NK-92 treated with Interleukin-12 subunit alpha and Interleukin-12 subunit beta, amount 100 ng/mL, for 24 hours (cell line): ENCODE measurements at regions not wholly inside any gene's neighbourhood (a gene's known extent, or its start where the extent isn't known, plus 50 kb on each side); places are given as distances from the start of the nearest gene placed in this dataset.
"Not testable (repeated sequence)": the region's sequence is repeated elsewhere in the genome, so short reads cannot be mapped to it uniquely, and the experiment has no call there.

Experiments used
- DNase-seq: peaks from one replicate; lab custom pipeline; 2025; lab: John Stamatoyannopoulos, UW

DNA sequence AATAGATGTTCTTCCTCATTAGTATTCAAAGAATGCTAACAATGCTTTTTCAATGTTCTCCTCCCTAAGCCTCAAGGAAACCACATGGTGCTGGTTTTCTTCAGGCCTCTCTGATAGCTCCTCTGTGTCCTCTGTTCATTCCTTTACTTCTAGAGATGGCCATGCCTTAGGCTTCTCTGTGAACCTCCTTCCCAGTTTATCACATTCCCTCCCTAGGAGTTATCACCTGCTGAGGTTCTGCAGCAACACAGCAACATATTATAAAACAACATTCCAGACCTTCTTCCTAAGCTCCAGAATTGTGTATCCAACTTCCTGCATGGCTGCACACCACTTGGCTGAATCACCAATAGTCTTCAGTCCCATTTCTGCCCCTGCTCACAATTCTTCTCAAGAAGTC, 325.5 kb downstream of the IRS1 start:
- DNase-seq = no peak

DNA sequence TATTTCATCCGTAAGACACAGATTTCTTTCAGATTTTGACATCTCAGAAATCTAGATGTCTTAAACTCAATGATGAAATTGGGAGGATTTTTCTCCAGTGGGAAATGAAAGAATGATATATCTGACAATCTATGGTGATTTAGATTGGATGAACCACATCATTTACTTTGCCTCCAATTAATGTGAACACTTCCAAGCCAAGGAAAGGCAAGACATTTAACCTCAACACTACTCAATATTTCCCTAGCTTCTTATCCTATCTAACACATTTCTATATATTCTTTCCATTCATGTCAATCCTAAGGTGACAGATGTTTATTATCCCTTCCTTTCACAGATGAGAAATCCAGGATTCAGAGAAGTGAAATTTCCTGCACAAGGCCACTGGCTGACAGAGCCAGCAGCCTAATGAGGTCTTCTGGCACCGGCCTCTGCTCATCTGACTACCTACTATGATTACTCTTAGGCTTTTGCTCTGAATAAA, 327.6 kb downstream of the IRS1 start:
- no peak for DNase-seq

DNA sequence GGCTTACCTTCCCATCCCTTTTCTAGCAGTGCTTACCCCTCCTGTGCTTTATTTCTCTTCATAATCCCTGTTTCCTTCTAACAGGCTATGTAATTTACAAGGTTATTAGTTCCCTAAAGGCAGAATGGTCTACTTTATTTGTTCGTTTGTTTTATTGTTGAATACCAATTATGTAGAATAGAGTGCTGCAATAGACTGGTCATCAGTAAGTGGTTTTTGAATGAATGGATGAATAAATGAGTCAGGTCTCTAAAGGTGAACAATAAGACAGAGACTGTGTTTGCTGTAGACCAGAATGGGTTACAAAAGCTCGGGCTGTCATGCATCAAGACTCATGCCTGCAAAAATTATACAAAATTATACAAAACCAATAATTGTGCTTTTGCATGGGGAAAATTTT, 332.0 kb downstream of the IRS1 start:
- no peak for DNase-seq

DNA sequence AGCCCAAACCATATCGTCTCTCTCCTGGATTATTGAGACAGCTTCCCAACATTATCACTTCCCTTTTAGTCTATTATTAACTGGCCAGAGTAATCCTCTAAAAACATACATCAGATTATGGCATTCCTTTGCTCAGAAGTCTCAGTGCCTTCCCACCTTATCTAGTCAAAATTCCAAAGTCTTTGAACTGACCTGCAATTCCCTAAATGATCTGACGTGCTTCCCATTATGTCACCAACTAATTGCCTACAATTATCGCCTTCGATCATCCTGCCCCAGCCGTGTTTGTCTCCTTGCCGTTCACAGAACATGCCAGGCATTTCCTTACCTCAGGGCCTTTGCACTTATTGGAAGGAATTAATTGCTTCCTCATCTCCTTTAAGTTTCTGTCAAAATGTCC, 332.4 kb downstream of the IRS1 start:
- DNase-seq = no peak

DNA sequence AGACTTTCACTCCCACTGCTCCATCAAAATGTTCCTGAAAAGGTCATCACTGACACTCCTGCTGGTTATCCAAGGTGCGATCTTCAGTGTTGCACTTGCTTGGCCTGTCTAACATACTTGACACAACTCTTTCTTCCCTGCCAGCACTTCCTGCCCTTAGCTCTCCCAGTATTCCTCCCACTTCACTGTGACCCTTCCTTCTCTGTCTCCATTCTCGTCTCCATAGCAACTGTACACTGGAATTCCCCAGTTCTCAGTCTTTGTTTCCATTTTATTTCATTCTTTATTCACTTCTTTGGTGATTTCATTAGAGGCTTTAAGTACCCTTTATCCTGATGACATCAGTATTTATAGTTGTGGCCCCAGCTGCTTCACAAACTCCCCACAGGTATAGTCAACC, 333.0 kb downstream of the IRS1 start:
- DNase-seq = no peak

DNA sequence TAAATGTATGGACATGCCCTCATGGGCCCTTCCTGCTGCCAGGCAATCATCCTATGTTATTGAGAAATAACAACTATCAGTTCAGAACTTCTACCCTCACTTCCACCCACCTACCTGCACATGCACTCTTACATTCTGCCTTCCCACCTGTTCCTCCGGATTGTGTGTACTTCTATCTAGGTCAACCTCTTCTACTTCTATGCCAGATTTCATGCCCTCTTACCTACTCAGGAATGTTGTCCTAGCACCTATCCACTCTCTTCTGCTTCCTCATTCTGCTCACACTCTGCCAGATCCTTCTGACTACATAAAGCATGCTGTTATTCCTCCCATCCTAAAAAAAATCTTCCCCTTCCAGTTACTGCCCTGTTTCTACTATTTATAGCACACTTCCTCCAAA, 333.5 kb downstream of the IRS1 start:
- no peak for DNase-seq

DNA sequence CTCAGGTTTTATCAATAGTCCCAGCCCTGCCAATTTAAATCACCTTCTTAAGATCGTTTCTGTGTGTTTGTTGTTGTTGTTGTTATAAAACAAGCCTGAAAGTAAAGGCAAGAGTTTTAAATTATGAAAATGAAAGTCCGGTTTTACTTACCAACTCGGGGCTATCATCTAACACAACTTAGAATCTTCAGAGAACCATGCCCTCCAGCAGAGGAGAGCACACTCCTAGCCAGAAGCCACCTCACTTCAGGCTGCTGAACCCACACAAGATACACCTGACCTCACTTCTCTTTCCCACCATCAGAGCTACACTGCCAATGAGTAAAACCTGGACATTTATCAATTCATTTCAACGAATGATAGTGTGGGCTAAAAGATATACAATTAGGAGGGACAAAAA, 335.2 kb downstream of the IRS1 start:
- DNase-seq = no peak

DNA sequence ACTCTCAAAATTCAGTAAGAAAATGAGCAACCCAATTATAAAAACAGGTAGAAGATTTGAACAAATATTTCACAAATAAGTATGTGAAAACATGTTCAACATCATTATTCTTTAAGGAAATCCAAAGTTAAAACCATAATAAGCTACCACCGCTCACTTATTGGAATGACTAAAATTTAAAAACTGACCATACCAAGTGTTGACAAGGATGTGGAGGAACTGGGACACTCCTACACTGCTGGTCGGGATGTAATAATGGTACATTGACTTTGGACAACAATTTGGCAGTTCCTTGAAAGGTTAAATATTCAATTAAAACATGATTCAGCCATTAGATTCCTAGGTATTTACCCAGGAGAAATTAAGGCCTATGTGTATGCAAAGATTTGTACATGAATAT, 336.5 kb downstream of the IRS1 start:
- DNase-seq = no peak

DNA sequence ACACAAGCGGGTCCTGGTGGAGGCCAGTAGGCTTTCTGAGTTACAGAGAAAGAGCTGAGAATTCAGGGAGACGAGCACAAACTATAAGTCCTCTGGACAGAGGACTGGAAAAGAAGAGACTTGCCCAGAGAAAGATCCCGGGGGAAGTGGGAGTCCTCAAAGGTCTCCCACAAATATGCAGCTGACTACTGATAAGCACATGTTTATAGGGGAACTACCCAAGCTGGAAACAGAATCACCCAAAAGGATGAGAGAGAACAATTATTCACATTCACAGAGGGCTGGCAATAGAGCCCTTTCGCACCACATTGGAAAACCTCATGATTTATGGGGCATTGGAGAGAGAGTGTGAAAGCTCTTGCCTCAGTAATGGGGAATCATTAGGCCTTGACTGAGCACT, 337.6 kb downstream of the IRS1 start:
- DNase-seq = no peak

DNA sequence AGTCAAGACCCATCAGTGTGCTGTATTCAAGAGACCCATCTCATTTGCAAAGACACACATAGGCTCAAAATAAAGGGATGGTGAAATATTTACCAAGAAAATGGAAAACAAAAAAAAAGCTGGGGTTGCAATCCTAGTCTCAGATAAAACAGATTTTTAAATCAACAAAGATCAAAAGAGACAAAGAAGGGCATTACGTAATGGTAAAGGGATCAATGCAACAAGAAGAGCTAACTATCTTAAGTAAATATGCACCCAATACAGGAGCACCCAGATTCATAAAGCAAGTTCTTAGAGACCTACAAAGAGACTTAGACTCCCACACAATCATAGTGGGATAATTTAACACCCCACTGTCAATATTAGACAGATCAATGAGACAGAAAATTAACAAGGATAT, 343.5 kb downstream of the IRS1 start:
- DNase-seq = not testable (repeated sequence)

DNA sequence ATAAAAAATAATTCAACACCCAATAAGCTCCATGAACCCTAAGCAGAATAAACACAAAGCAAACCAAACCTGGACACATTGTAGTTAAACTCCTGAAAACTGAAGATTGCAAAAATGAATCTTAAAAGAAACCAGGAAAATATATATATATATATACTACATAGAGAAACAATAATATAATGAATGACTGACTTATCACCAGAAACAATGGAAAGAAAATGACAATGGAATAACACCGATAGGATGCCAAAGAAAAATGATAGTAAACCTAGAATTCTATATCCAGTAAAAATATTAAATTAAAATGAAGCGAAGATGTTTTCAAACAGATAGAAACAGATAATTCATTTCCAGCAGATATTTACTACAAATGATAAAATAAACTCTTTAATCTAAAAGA, 346.9 kb downstream of the IRS1 start:
- no peak for DNase-seq

DNA sequence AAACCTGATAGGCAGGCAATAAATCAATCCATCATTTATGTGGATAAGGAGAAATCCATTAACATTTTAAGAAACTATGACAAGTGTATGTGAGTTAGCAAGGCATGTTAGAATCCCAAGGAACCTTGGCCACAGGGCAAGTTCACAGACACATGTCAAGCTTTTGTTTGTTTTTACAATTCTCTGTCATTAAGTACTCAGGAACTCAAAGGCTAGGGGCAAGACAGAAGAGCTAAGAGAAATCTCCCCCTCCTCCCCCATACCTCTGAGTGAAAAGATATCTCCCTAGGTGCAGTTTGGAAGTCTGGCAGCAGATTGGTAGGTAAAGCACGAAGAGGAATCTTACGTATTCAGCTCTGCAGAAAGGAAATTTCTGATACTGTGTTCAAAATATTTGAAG, 348.1 kb downstream of the IRS1 start:
- no peak for DNase-seq

DNA sequence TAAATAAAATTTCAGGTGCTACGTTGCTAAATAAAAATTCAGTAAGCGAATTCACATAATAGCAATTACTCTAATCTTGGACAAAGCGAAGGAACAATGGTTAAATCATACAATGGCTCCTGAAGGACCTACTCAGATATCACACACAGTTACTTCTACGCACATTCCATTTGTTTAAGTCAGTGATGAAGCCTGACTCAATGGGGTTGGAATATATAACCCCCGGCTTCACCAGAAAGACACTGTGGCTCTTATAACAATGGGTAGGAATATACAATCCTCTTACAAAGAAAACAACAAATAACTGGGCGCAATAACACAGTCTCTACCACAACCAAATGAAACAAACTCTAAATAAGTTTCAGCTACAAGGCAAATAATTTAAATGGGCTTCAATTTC, 349.5 kb downstream of the IRS1 start:
- DNase-seq = no peak

DNA sequence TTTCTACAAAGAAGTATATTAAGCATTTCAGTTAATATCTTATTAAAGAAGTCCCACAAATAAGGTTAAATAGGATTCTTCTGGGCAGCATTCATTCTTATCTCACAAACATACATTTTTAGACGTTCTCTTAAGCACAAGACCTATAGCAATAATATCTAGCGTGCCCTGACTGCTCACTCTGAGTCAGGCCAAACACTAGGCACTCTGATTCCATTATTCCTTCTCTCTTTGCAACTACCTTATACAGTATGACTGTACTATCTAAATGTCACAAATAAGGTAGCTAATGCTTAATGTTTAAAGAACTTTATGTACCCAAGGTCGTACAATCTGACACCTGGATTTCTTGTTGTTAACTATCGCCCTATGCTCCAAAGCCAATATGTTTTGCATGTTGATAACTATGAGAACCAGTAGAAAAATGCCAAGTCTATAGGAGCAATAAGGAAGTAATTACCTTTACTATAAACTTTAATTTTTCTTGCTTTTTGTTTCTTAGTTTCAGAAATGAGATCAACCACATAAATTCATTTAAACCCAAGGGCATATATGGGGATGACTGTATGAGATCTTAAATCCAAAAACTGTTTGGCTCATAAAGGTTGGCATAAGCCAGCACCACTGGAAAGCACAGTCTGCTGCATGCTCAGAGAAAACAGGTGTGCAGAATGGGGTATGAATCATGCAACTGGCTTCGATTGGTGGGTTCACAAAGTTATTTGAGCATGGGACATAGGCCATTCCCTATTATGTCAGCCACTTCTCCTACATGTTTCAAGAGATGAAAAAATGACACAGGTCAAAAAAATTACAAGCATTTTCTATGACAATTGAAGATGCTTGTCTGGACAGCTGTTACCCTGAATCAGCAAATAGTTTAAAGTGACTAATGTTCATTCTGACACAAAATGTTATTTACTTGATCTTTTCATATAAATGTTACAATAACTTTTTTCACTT, 352.0 kb downstream of the IRS1 start:
- DNase-seq = no peak

DNA sequence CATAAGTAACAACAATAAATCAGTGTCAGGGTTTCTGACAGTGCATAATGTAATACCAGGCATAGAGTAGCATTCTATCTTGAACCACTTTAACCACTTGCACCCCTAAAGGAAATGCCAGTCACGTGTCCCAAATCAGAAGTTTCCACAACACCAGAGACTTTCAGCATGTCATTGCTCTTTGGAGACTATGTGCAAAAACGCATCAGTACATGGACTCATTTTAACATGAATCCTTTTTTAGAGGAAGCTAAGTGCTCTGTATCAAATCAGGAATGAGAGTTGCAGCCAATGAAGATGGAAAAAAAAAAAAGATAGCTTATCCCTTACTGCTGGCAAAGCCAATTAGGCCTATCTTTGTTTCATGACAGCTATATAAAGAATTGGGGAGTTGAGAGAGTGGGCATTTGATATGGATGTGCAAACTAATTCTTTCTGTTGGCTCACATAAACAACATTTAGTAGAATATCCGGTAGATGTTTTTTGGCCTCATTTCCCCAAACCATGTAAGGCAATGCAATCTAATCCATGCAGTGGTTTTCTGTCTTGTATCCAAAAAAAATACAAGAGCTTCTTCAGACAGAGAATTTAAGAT, 353.1 kb downstream of the IRS1 start:
- DNase-seq = no peak

DNA sequence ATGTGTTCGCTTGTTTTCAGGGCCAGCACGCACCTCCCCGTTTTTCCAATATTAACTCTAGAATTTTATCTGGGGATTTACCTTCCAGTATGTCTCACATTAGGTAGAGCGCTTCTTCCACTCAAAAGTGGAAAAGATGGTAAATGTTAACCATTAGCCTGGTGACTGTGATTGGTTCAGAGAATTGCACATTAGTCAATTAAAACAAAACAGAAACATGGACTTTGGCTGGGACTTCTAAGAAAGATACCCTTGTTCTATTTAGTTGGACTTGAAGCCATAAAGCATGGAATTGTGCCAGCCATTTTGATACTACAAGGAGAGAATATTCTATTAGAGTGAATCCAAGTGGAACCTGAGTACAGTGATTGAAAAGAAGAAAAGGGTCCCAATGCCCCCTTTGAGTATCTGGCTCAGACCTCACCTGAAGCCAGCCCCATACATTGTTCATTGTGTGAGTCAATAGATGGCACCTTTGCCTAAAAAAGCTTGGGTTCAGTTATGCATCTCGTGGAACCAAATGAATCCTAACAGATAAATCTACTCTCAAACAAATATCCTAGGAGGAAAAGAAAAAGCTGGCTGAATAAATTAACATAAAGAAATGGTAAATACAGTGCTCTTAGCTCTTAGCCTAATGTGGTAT, 354.3 kb downstream of the IRS1 start:
- DNase-seq = no peak

DNA sequence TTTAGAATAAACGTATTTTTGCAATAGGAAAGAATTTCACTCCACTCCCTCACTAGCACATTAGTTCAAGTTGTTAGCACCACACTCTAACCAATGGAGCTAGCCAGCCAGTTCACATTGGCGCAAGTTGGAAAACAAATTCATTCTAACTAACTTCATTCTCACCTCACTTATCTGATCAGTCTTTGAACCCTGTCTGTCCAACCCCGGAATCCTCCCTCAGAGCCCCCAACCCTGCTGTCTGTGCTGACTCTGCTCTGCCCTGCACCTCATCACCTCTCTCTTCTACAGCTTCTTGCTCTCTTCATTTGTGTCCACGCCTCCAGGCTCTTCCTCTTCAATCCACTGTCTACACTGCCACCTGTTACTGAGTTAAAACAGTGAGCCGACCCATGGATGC, 356.5 kb downstream of the IRS1 start:
- no peak for DNase-seq

DNA sequence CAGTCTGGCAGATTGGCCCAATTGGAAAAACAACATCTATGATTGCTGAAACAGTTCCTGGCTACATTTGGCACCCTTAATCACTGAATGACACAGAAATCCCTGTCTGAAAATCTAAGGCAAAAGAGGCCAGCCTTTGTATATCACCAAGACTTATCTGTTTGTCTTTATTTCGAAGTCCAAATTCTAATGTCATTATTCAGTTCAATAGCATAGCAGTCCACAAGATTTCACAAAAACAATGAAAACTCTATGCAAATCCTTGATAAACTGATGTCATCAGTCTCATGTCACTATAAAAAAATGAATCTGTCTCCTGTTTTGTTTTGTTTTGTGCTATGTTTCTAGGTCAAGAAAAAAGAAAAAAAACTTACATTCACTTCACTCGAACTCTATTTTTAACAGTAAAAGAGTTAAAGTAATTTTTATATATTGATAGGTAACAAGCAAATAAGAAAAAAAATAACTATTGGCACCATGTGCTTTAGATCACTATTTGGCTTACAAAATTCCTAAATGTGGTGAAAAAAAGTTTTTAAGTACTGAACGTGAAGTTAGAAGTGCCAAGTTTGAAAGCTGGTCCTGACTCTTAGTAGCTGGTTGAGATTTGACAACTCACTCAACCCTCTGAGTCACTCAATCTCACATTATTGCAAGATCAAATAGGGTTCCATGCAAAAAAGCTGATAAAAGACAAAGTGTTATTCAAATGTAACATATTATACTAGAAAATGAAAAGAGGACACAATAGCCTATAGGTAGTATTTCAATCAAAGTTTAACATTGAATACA, 359.3 kb downstream of the IRS1 start:
- no peak for DNase-seq

DNA sequence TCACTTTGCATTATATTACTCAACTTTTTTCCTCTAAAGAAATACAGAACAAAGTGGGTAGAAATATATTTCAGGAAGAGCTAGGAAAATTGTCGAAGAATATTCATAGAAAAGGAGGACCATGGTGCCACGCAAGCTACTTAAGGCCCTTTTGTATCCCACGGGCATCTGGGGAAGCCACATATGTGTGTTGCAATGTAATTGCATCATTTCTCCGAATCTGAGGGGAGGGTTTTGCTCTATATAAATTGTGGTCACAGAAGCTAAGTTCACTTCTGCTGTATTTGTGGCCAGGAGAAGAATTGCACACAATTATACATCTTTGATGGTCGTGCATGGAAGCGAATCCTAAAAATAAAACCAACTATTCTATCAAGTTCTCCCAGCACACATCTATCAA, 360.3 kb downstream of the IRS1 start:
- no peak for DNase-seq

DNA sequence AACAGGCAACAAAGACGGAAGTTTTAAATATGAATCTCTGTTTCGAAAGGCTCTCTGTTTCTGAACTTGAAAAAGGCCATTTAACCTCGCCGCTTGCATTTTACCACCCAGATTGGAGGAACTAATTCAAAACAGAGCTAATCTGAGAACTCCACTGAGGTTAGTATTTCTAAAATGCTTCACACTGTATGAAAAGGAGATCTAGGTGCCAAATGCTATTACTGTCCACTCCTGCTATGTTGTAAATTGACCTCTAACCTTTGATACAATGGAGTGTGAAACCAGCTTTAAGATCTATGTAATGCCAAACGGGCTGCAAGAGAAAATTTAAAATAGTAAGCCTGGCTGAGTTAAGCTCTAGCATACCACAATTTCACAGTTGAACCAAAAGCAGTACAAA, 364.5 kb downstream of the IRS1 start:
- DNase-seq = no peak

DNA sequence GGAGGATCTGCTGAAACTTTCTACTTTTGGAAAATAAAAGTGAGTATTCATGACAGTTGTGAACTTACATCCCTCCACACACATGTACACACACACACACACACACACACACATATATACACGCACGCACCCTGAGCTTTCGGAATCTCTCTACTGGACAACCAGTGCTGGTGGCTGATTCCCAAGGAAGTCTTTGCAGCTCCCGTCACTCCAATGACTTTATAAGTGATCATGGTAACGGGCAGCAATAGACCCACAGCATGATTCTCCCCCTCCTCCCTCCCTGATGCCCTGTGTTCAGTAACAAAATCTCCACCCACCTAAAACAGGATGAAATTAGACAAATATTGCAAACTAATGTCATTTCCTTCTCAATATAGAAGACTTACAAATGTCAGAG, 364.9 kb downstream of the IRS1 start:
- DNase-seq = no peak

DNA sequence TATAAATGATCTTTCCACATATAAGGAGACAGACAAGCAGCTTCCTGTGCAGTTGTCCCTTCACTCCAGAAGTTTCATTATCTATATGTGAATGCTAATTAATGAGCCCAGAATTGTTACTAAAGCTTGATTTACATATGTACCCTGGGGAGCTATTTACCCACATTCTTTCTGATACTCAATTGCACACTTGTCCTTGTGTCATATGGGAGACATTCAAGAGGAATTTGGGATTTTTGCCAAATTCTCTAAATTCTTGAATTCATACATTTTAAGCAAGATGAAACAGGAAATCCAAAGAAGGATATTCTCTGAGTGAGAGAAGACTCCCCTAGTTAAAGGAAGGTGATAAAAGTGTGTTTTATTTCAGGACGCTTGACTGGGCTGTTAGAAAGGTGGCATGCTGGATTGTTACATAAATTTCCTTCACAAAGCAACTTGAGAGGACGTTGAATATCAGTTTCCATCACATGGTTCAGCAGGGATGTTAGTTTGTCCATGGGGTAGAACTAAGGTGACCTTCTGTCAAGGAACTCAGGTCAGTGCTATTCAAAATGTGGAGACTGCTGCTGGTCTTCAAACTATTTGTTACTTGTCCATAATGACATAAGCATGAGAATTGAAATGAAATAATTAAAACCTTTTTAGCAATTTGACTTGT, 368.2 kb downstream of the IRS1 start:
- no peak for DNase-seq
